HFFc6 (cell line): ENCODE measurements at regions not wholly inside any gene's neighbourhood (a gene's known extent, or its start where the extent isn't known, plus 50 kb on each side); places are given as distances from the start of the nearest gene placed in this dataset.

ENCODE experiments used
- DNase-seq: peaks from one replicate; pipeline ENCODE4 v3.0.0-alpha.2; 2018
- H3K27ac Mint-ChIP-seq: 2 replicates; pipeline ENCODE4 v1.8.0; 2020; ENCODE audit warnings: mild to moderate bottlenecking, mixed read lengths
- H3K27me3 Mint-ChIP-seq: 2 replicates; pipeline ENCODE4 v1.8.0; 2021; ENCODE audit warnings: mild to moderate bottlenecking, moderate library complexity, mixed read lengths; ENCODE audit not compliant: insufficient read depth
- H3K36me3 Mint-ChIP-seq: 2 replicates; pipeline ENCODE4 v1.8.0; 2021; ENCODE audit warnings: low read depth, mixed read lengths
- H3K4me1 Mint-ChIP-seq: 2 replicates; pipeline ENCODE4 v1.8.0; 2020; ENCODE audit warnings: low read depth, mixed read lengths
- H3K4me3 Mint-ChIP-seq: 2 replicates; pipeline ENCODE4 v1.8.0; 2020; ENCODE audit warnings: mild to moderate bottlenecking, moderate library complexity, mixed read lengths
- H3K9me3 Mint-ChIP-seq: 2 replicates; pipeline ENCODE4 v1.8.0; 2020; ENCODE audit warnings: mild to moderate bottlenecking, mixed read lengths
- CTCF ChIP-seq: fragments of 200-600 bp; sonication (generic); IDR thresholded peaks from 2 replicates; pipeline ENCODE4 v1.5.0; 2021; ENCODE audit warnings: antibody characterized with exemption, mild to moderate bottlenecking

GRCh38 chr2:225097035-225097434 is 54.8 kb upstream of the DOCK10 start:
- Mint-ChIP-seq H3K27ac (peak overlapping the region; percentile 56), H3K4me3 (peak overlapping the region; percentile 37), H3K4me1 (peaks cover 21% of the 10 kb centered on the region), H3K27me3 (no peaks in the 10 kb centered on the region), H3K9me3 (0 out of 2 replicates have a peak, but pooled peaks cover 5% of the 10 kb centered on the region), H3K36me3 (peaks cover 16% of the 10 kb centered on the region)
- TF ChIP-seq CTCF, result no peak
- no peak for DNase-seq
